ENCODE measurements at regions not wholly inside any gene's neighbourhood (a gene's known extent, or its start where the extent isn't known, plus 50 kb on each side); places are given as distances from the start of the nearest gene placed in this dataset.

DNA sequence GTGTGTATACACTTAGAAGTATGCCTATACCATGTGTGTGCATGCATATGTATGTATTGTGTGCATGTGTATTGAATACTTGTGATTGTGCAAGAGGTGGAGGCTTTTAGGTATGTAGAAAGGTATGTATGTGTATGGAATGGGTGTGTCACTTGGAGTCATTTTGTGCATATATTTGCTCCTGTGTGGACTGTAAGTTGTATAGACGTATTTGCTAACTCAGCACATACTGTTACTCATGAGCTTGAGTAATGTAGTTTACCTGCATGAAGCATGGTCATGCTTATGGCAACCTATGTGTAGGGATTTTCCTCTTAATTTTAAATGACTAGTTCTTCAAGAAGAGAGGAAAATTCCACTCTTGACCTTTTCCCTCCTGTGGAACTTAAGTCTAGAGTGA is 507.6 kb upstream of the LARGE1 start (continued):
- TF ChIP-seq FOXA1 (IDR thresholded peaks at IDR 0.05) (no peak), FOXA2 (IDR thresholded peaks at IDR 0.05) (no peak), GABPA (IDR thresholded peaks at IDR 0.05 in 1 of 2, conservative IDR thresholded peaks at IDR 0.05 in 1 of 2) (no peak), JUND (IDR thresholded peaks at IDR 0.05) (no peak), EGR1 (IDR thresholded peaks at IDR 0.05; ENCODE audit: low read depth in 2 of 2) (no peak), NR2F2 (IDR thresholded peaks at IDR 0.05) (no peak), RAD21 (IDR thresholded peaks at IDR 0.05) (no peak), HNF4A (conservative IDR thresholded peaks at IDR 0.05) (no peak), YY1 (IDR thresholded peaks at IDR 0.05) (no peak)
- TF ChIP-seq, protein P1, sequence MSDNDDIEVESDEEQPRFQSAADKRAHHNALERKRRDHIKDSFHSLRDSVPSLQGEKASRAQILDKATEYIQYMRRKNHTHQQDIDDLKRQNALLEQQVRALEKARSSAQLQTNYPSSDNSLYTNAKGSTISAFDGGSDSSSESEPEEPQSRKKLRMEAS (IDR thresholded peaks at IDR 0.05), result no peak
- TF ChIP-seq, protein P2, sequence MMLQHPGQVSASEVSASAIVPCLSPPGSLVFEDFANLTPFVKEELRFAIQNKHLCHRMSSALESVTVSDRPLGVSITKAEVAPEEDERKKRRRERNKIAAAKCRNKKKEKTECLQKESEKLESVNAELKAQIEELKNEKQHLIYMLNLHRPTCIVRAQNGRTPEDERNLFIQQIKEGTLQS (IDR thresholded peaks at IDR 0.05), result no peak

DNA sequence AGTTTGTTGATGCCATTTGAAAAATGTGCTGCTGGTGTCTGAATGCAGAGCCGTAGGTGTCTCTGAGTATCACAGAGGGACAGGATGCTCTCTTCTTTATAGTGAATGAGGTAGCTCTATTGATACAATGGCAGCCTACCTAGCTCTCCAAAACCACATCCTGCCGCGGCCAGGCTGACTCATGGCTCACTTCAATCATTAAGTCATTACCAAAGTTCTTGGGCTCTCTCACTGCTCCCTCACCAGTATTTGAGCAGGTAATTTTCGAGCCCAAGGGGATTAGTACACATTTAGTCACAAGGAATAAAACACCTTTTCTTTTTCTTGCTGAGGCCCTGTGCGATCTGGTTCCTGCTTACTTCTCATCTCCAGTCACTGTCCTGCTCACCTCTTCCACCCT is 509.0 kb upstream of the LARGE1 start:
- Histone ChIP-seq H3K27ac (ENCODE audit: low read depth in 1 of 2, low read length in 2 of 2) (no peak overlapping the region), H3K27me3 (ENCODE audit: control insufficient read depth in 4 of 4, insufficient read depth in 4 of 4, low read length in 3 of 4) (no peaks in the 10 kb centered on the region), H3K36me3 (ENCODE audit: control insufficient read depth in 4 of 4, insufficient read depth in 3 of 4, low read depth in 1 of 4, low read length in 3 of 4) (no peaks in the 10 kb centered on the region), H3K4me1 (ENCODE audit: control insufficient read depth in 4 of 4, insufficient read depth in 4 of 4, low read length in 3 of 4) (no peaks in the 10 kb centered on the region), H3K4me3 (ENCODE audit: low read depth in 1 of 3, low read length in 3 of 3) (no peak overlapping the region), H3K9me3 (ENCODE audit: control insufficient read depth in 4 of 4, low read length in 3 of 4) (no peaks in the 10 kb centered on the region), H3K9ac (ENCODE audit: low read depth in 1 of 2, low read length in 2 of 2) (no peak overlapping the region)
- 68% methylated on average over 5 of the region's 5 CpGs for WGBS
- no peak for DNase-seq (ENCODE audit: low spot score)
- TF ChIP-seq, protein P3, sequence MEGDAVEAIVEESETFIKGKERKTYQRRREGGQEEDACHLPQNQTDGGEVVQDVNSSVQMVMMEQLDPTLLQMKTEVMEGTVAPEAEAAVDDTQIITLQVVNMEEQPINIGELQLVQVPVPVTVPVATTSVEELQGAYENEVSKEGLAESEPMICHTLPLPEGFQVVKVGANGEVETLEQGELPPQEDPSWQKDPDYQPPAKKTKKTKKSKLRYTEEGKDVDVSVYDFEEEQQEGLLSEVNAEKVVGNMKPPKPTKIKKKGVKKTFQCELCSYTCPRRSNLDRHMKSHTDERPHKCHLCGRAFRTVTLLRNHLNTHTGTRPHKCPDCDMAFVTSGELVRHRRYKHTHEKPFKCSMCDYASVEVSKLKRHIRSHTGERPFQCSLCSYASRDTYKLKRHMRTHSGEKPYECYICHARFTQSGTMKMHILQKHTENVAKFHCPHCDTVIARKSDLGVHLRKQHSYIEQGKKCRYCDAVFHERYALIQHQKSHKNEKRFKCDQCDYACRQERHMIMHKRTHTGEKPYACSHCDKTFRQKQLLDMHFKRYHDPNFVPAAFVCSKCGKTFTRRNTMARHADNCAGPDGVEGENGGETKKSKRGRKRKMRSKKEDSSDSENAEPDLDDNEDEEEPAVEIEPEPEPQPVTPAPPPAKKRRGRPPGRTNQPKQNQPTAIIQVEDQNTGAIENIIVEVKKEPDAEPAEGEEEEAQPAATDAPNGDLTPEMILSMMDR (IDR thresholded peaks at IDR 0.05; ENCODE audit: low read depth, low read length, missing input control), result no peak
- TF ChIP-seq, protein P1 (IDR thresholded peaks at IDR 0.05), result no peak
- TF ChIP-seq, protein P4, sequence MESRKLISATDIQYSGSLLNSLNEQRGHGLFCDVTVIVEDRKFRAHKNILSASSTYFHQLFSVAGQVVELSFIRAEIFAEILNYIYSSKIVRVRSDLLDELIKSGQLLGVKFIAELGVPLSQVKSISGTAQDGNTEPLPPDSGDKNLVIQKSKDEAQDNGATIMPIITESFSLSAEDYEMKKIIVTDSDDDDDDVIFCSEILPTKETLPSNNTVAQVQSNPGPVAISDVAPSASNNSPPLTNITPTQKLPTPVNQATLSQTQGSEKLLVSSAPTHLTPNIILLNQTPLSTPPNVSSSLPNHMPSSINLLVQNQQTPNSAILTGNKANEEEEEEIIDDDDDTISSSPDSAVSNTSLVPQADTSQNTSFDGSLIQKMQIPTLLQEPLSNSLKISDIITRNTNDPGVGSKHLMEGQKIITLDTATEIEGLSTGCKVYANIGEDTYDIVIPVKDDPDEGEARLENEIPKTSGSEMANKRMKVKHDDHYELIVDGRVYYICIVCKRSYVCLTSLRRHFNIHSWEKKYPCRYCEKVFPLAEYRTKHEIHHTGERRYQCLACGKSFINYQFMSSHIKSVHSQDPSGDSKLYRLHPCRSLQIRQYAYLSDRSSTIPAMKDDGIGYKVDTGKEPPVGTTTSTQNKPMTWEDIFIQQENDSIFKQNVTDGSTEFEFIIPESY (IDR thresholded peaks at IDR 0.05), result no peak
- TF ChIP-seq FOXA2 (IDR thresholded peaks at IDR 0.05) (no peak), HNF4A (conservative IDR thresholded peaks at IDR 0.05) (no peak), RAD21 (IDR thresholded peaks at IDR 0.05) (no peak), NR2F2 (IDR thresholded peaks at IDR 0.05) (no peak), TAF1 (conservative IDR thresholded peaks at IDR 0.05) (no peak), RXRA (IDR thresholded peaks at IDR 0.05) (no peak)
- TF ChIP-seq, protein P5, sequence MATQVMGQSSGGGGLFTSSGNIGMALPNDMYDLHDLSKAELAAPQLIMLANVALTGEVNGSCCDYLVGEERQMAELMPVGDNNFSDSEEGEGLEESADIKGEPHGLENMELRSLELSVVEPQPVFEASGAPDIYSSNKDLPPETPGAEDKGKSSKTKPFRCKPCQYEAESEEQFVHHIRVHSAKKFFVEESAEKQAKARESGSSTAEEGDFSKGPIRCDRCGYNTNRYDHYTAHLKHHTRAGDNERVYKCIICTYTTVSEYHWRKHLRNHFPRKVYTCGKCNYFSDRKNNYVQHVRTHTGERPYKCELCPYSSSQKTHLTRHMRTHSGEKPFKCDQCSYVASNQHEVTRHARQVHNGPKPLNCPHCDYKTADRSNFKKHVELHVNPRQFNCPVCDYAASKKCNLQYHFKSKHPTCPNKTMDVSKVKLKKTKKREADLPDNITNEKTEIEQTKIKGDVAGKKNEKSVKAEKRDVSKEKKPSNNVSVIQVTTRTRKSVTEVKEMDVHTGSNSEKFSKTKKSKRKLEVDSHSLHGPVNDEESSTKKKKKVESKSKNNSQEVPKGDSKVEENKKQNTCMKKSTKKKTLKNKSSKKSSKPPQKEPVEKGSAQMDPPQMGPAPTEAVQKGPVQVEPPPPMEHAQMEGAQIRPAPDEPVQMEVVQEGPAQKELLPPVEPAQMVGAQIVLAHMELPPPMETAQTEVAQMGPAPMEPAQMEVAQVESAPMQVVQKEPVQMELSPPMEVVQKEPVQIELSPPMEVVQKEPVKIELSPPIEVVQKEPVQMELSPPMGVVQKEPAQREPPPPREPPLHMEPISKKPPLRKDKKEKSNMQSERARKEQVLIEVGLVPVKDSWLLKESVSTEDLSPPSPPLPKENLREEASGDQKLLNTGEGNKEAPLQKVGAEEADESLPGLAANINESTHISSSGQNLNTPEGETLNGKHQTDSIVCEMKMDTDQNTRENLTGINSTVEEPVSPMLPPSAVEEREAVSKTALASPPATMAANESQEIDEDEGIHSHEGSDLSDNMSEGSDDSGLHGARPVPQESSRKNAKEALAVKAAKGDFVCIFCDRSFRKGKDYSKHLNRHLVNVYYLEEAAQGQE (IDR thresholded peaks at IDR 0.05), result no peak
